ENCODE measurements at regions not wholly inside any gene's neighbourhood (a gene's known extent, or its start where the extent isn't known, plus 50 kb on each side); places are given as distances from the start of the nearest gene placed in this dataset.
"Not testable (repeated sequence)": the region's sequence is repeated elsewhere in the genome, so short reads cannot be mapped to it uniquely, and the experiment has no call there.

DNA sequence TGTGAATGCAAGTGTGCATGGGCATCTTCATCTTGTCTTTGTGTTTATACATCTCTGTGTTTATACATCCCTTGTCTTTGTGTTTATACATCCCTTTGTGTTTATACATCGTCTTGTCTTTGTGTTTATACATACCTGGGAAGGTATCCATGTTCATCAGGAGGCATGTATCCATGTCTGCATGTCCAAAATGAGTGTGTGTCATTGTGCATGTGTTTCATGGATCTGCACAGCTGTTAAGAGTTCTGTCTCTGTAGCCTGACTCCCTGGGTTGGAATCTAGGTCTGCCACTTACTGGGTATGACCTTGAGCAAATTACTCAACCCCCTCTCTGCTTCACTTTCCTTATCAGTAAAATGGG, 50.1 kb upstream of the SIRPA start:
- Histone ChIP-seq H3K27ac (ENCODE audit: low read depth, low read length) (no peak overlapping the region), H3K36me3 (ENCODE audit: insufficient read depth, low read length) (no peaks in the 10 kb centered on the region), H3K4me1 (ENCODE audit: control insufficient read depth, insufficient read depth, low read length, unreplicated experiment) (peaks cover 20% of the 10 kb centered on the region), H3K4me3 (ENCODE audit: low read depth, low read length) (no peak overlapping the region), H2AFZ (ENCODE audit: low read length, unreplicated experiment) (no peak overlapping the region), H3K79me2 (ENCODE audit: control insufficient read depth, insufficient read depth, low read length, unreplicated experiment) (no peaks in the 10 kb centered on the region), H3K27me3 (ENCODE audit: insufficient read depth, low read length) (no peaks in the 10 kb centered on the region)

- H3K27me3 ChIP-seq (ENCODE audit: insufficient read depth, low read length) = no peaks in the 10 kb centered on the region
- H3K4me3 ChIP-seq (ENCODE audit: low read depth, low read length) = no peak overlapping the region
- no peak overlapping the region for H3K27ac ChIP-seq (ENCODE audit: low read depth, low read length)
- H2AFZ ChIP-seq (ENCODE audit: low read length, unreplicated experiment) = no peak overlapping the region
- no peaks in the 10 kb centered on the region for H3K36me3 ChIP-seq (ENCODE audit: insufficient read depth, low read length)
- peaks cover 20% of the 10 kb centered on the region for H3K4me1 ChIP-seq (ENCODE audit: control insufficient read depth, insufficient read depth, low read length, unreplicated experiment)
- no peaks in the 10 kb centered on the region for H3K79me2 ChIP-seq (ENCODE audit: control insufficient read depth, insufficient read depth, low read length, unreplicated experiment)
Measured at GRCh38 chr20:1844325-1845162, 50.7 kb upstream of the SIRPA start.

DNA sequence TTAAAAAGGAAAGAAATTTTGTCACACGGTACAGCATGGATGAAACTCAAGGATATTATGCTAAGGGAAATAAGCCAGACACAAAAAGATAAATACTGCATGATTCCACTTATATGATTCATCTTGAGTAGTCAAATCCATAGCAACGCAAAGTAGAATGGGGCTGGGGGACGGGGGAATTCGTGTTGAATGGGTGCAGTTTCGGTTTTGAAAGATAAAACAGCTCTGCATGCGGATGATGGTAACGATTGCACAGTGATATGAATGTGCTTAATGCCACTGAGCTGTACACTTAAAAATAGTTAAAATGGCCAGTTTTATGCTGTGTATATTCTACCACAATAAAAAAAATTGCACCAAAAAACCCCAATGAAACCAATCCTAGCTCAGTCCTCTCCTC, 52.9 kb upstream of the SIRPA start:
- Histone ChIP-seq H3K79me2 (ENCODE audit: control insufficient read depth, insufficient read depth, low read length, unreplicated experiment) (no peaks in the 10 kb centered on the region), H2AFZ (ENCODE audit: low read length, unreplicated experiment) (no peak overlapping the region), H3K4me1 (ENCODE audit: control insufficient read depth, insufficient read depth, low read length, unreplicated experiment) (peaks cover 20% of the 10 kb centered on the region), H3K27ac (ENCODE audit: low read depth, low read length) (no peak overlapping the region), H3K36me3 (ENCODE audit: insufficient read depth, low read length) (no peaks in the 10 kb centered on the region), H3K4me3 (ENCODE audit: low read depth, low read length) (no peak overlapping the region), H3K27me3 (ENCODE audit: insufficient read depth, low read length) (no peaks in the 10 kb centered on the region)

- H3K79me2 ChIP-seq (ENCODE audit: control insufficient read depth, insufficient read depth, low read length, unreplicated experiment) = no peaks in the 10 kb centered on the region
- H3K4me3 ChIP-seq (ENCODE audit: low read depth, low read length) = peak overlapping the region; percentile 19; the same call in 1 of the 2 replicates
- no peaks in the 10 kb centered on the region for H3K27me3 ChIP-seq (ENCODE audit: insufficient read depth, low read length)
- H3K27ac ChIP-seq (ENCODE audit: low read depth, low read length) = peak overlapping the region; percentile 40
- peak overlapping the region; percentile 76 for H2AFZ ChIP-seq (ENCODE audit: low read length, unreplicated experiment)
- H3K4me1 ChIP-seq (ENCODE audit: control insufficient read depth, insufficient read depth, low read length, unreplicated experiment) = peaks cover 20% of the 10 kb centered on the region
- H3K36me3 ChIP-seq (ENCODE audit: insufficient read depth, low read length) = no peaks in the 10 kb centered on the region
Measured at GRCh38 chr20:1841554-1842140, 53.6 kb upstream of the SIRPA start.

- Histone ChIP-seq H3K27ac (ENCODE audit: low read depth, low read length) (peak overlapping the region; percentile 40), H3K36me3 (ENCODE audit: insufficient read depth, low read length) (no peaks in the 10 kb centered on the region), H3K27me3 (ENCODE audit: insufficient read depth, low read length) (no peaks in the 10 kb centered on the region), H3K4me1 (ENCODE audit: control insufficient read depth, insufficient read depth, low read length, unreplicated experiment) (peaks cover 20% of the 10 kb centered on the region), H3K79me2 (ENCODE audit: control insufficient read depth, insufficient read depth, low read length, unreplicated experiment) (no peaks in the 10 kb centered on the region), H3K4me3 (ENCODE audit: low read depth, low read length) (peak overlapping the region; percentile 19; the same call in 1 of the 2 replicates), H2AFZ (ENCODE audit: low read length, unreplicated experiment) (peak overlapping the region; percentile 76)
Measured at GRCh38 chr20:1840817-1841553, 54.2 kb upstream of the SIRPA start.

GRCh38 chr20:1839376-1840317, 55.6 kb upstream of the SIRPA start:
- H3K27me3 ChIP-seq (ENCODE audit: insufficient read depth, low read length); H3K36me3 ChIP-seq (ENCODE audit: insufficient read depth, low read length); H3K4me3 ChIP-seq (ENCODE audit: low read depth, low read length); H3K27ac ChIP-seq (ENCODE audit: low read depth, low read length); H2AFZ ChIP-seq (ENCODE audit: low read length, unreplicated experiment); H3K79me2 ChIP-seq (ENCODE audit: control insufficient read depth, insufficient read depth, low read length, unreplicated experiment): not testable (repeated sequence)
- H3K4me1 ChIP-seq (ENCODE audit: control insufficient read depth, insufficient read depth, low read length, unreplicated experiment) = peaks cover 16% of the 10 kb centered on the region

GRCh38 chr20:1838556-1839279, 56.5 kb upstream of the SIRPA start:
- Histone ChIP-seq H3K4me3 (ENCODE audit: low read depth, low read length) (no peak overlapping the region), H3K4me1 (ENCODE audit: control insufficient read depth, insufficient read depth, low read length, unreplicated experiment) (peaks cover 16% of the 10 kb centered on the region), H3K27ac (ENCODE audit: low read depth, low read length) (no peak overlapping the region), H3K27me3 (ENCODE audit: insufficient read depth, low read length) (peaks cover 3% of the 10 kb centered on the region), H3K79me2 (ENCODE audit: control insufficient read depth, insufficient read depth, low read length, unreplicated experiment) (no peaks in the 10 kb centered on the region), H2AFZ (ENCODE audit: low read length, unreplicated experiment) (no peak overlapping the region), H3K36me3 (ENCODE audit: insufficient read depth, low read length) (no peaks in the 10 kb centered on the region)

DNA sequence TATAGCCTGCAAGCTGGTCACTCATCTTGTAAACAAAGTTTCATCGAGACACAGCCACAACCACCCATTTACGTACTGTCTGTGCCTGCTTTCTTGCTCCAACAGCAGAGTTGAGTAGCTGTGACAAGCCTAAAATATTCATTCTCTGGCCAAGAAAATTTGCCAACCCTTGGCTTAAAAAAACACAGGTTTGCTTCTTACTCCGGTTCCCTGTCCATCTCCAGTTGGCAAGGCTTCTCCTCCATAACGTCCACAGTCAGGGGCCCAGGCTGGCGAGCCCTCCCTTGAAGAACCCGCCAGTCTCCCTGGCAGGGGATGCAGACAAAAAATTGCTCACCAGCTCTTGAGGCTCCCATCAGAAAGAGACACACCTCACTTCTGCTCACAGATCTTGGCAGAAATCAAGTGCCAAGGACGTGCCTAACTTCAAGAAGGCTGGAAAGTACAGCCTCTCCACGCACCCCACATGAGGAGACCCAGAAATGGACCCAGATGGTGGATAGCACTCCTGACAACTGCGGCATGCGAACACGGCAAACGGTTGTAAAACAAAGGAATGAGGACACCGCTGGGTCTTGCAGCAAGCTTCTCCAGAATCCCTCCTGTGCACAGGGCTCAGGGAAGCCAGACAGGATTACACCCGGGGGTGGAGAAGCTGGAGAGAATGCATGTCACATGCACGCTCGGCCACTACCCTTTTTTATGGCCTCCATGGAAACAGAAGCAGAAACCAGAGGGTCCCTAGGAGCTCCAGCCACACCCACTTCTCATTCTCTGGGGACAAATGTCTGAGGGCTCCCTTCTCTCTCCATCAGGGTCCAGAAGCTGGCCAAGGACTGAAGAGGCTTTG, 59.8 kb upstream of the SIRPA start:
- Histone ChIP-seq H2AFZ (ENCODE audit: low read length, unreplicated experiment) (no peak overlapping the region), H3K4me1 (ENCODE audit: control insufficient read depth, insufficient read depth, low read length, unreplicated experiment) (peaks cover 5% of the 10 kb centered on the region), H3K36me3 (ENCODE audit: insufficient read depth, low read length) (no peaks in the 10 kb centered on the region), H3K79me2 (ENCODE audit: control insufficient read depth, insufficient read depth, low read length, unreplicated experiment) (no peaks in the 10 kb centered on the region), H3K4me3 (ENCODE audit: low read depth, low read length) (no peak overlapping the region), H3K27ac (ENCODE audit: low read depth, low read length) (no peak overlapping the region), H3K27me3 (ENCODE audit: insufficient read depth, low read length) (peaks cover 3% of the 10 kb centered on the region)

Measured in ACC112 (cell line).